GM18499 (cell line): ENCODE measurements at regions not wholly inside any gene's neighbourhood (a gene's known extent, or its start where the extent isn't known, plus 50 kb on each side); places are given as distances from the start of the nearest gene placed in this dataset.
"Not testable (repeated sequence)": the region's sequence is repeated elsewhere in the genome, so short reads cannot be mapped to it uniquely, and the experiment has no call there.

Experiments used
- ATAC-seq: cut with Tn5 transposase; IDR thresholded peaks from one replicate; pipeline ENCODE4 v1.9.1; 2021; ENCODE audit warnings: moderate number of reproducible peaks; ENCODE audit not compliant: insufficient read depth, unreplicated experiment

GRCh38 chrX:40879172-40879571 lies 143.8 kb upstream of the MED14 start:
- not testable (repeated sequence) for ATAC-seq

DNA sequence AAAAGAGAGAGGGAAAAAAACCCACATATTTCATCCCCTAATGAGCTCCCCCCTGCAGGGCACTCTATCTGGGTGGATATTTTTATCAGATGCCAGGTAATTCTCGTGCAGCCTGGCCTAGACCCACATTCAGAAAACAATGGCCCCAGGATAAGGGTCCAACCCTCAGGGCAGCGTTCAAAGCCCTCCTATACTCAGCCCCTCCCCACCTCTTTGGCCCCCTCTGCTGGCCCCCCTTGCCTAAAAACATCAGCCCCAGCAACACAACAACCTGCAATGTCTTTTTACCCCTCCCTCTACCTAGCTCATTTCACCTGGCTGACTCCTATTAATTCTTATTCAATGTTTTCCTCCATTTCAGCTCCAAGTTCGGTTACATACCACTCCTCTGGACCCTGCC lies 145.4 kb upstream of the MED14 start:
- ATAC-seq = no peak

GRCh38 chrX:40883021-40883619 lies 147.8 kb upstream of the MED14 start:
- ATAC-seq = no peak

- no peak for ATAC-seq
These were observed 150.6 kb upstream of the MED14 start for GRCh38 chrX:40885989-40886388.

DNA sequence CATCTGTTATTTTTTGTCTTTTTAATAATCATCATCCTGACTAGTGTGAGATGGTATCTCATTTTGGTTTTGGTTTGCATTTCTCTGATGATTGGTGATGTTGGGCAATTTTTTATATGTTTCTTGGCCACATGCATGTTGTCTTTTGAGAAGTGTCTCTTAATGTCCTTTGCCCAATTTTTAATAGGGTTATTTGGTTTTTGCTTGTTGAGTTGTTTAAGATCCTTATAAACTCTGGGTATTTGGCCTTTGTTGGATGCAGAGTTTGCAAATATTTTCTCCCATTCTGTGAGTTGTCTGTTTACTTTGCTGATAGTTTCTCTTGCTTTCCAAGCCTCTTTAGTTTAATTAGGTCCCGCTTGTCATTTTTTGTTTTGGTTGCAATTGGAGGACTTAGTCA lies 152.1 kb upstream of the MED14 start:
- no peak for ATAC-seq

DNA sequence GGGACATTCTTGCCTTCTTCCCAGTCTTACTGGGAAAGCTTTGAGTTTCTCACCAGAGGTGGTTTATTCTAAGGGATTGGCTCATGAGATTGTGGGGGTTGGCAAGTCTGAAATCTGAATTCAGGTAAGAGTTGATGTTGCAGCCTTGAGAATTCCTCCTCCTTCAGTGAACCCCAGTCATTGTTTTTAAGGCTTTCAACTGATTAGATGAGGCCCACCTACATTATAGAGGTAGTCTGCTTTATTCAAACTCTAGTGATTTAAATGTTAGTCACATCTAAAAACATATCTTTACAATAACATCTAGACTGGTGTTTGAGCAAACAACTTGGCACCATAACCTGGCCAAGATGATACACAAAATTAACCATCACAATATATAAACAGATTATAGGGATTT lies 156.5 kb upstream of the MED14 start:
- no peak for ATAC-seq

GRCh38 chrX:40893251-40893910 lies 158.0 kb upstream of the MED14 start:
- ATAC-seq = no peak

- no peak for ATAC-seq
These were observed 159.9 kb upstream of the MED14 start for GRCh38 chrX:40895246-40895645.

- ATAC-seq = no peak
These were observed 162.5 kb upstream of the MED14 start for GRCh38 chrX:40897718-40898270.

DNA sequence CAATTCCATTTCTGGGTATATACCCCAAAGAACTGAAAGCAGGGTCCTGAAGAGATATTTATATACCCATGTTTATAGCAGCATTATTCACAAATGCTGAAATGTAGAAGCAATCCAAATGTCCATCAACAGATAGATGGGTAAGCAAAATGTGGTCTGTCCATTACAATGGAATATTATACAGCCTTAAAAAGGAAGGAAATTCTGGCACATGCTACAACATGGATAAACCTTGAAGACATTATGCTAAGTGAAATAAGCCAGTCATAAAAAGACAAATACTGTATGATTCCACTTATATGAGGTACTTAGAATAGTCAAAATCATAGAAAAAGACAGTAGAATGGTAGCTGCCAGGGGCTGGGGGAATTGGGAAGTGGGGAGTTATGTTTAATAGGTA lies 169.4 kb upstream of the MED14 start:
- not testable (repeated sequence) for ATAC-seq

- ATAC-seq = no peak
These were observed 172.7 kb upstream of the MED14 start for GRCh38 chrX:40908026-40908425.

- no peak for ATAC-seq
These were observed 173.6 kb upstream of the MED14 start for GRCh38 chrX:40908857-40909475.

DNA sequence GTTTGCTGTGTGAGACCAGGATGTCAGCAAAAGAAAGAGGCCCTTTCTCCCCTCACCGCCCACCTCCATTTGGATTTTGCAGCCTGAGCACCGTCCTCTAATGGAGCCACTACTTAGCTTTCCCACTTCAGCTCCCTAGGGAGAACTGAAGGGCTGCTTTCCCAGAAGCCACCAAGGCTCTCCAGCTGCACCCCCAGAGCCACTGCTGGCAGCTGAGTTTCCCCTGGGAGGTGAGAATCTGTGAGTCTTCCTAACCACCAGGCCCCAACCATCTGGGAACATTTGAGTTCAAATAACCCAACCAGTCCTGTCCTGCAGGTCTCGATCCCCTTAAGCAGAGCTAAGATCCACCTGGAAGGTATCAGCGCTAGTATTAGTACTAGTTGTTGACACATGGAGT lies 173.1 kb upstream of the USP9X start:
- ATAC-seq = no peak

DNA sequence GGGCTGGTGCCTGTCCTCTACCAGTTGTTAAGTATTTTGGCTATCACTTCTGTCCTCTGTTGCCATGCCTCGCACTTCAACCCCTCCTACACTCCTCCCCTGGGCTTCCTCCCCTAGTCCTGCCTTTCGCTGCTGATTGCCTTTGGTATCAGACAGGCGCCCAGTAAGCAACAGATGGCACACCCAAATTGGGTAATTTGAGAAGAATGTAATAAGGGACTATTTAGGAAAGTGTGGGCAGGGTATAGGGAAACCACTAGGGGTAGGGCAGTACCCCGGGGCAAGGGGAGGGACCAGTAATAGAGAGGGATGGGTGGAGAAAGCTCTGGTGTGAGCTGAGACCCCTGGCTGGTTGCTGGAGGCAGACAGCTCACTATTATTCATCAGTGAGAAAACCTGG lies 172.7 kb upstream of the USP9X start:
- ATAC-seq = no peak

- no peak for ATAC-seq
These were observed 164.9 kb upstream of the USP9X start for GRCh38 chrX:40920351-40920750.

DNA sequence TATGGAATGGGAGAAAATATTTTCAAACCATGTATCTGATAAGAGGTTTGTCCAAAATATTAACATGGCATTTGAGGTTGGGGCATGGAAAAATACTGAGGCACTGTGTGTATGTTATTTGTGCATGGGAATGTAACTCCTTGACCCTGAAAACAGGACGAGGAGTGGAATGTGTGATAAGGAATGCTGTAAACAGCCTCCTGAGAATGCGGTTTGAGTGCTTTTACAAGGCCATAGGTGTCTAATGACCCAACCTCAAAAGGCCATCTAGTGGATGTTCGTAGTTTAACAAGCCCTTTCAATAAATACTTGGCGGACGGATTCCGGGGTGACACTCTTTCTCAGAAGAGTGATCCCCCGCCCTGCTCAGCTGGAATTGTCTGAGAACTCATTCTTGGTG lies 162.9 kb upstream of the USP9X start:
- no peak for ATAC-seq

- ATAC-seq = not testable (repeated sequence)
These were observed 158.4 kb upstream of the USP9X start for GRCh38 chrX:40926739-40927427.

GRCh38 chrX:40928076-40928475 lies 157.2 kb upstream of the USP9X start:
- no peak for ATAC-seq

DNA sequence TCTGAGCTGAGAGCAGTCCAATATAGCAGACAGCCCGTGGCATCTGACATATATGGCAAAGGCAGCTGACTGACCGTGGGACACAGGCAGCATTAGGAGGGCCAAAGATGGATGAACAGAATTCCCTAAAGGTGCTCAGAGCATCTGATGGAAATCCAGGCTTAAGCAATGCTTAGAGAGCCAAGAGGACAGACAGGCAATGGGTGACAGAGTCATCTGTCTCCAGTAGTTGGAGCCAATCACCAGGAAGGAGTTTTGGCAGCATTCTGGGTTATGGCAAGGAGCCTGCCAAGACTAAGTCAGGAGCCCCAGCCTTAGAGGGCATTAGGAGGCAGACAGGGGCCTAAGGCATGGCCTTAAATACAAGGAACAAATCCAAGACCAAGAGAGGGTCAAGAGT lies 153.3 kb upstream of the USP9X start:
- no peak for ATAC-seq

DNA sequence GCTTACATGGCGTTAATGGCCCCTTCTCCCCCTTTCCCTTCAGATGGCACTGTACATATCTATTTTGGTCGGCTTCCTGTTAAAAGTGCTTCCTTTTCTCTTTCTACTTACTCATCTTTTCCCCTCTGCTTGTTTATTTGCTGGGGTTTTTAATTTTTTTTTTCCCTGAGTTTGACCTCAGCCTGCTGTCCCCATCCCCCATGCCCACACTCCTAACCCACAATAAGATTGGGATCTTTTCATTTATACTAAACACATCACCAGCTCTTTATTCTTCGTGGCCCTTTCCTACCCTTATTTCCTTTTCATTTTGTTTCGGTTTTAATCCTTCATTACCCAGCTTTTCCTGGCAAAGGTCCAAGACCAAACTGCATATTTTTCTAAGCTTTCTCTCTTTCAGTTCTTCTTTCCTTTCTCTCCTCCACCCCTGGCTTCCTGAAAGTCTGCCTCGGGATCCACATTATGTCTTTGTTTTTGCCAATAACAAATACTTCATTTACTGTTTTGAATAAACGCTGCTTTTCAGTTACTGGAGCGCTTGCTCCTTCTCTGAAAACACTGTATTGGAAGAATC lies 152.0 kb upstream of the USP9X start:
- no peak for ATAC-seq
